H1 (cell line): ENCODE measurements at regions not wholly inside any gene's neighbourhood (a gene's known extent, or its start where the extent isn't known, plus 50 kb on each side); places are given as distances from the start of the nearest gene placed in this dataset.

Experiments
- CTCF ChIA-PET: fragments of 300-600 bp; sonication (Branson Sonifier 250); formaldehyde crosslinking; loops from one replicate; lab custom pipeline; 2021; ENCODE audit not compliant: partially characterized antibody; lab: Charles Lee
- POLR2A ChIA-PET: fragments of 300-600 bp; sonication (Branson Sonifier 250); formaldehyde crosslinking; loops from one replicate; lab custom pipeline; 2021; ENCODE audit warnings: inconsistent platforms; ENCODE audit not compliant: partially characterized antibody; lab: Charles Lee
- DNase-seq, 2 experiments: peaks; one replicate each; pipeline versions ENCODE4 v3.0.0 to v3.0.0-alpha.2; 2010 to 2022; ENCODE audit warnings: low spot score in 2 of 2, low read depth in 1 of 2, mixed read lengths in 1 of 2
- FAIRE-seq: peaks from 2 replicates; lab custom pipeline; 2011; peaks lifted over from hg19 to GRCh38; lab: Jason Lieb, UNC
- H2AFZ ChIP-seq: 2 replicates; pipeline ENCODE4 v1.8.1; 2012; ENCODE audit warnings: low read length, inconsistent platforms
- H2AK5ac ChIP-seq: 2 replicates; pipeline ENCODE4 v1.6.1; 2013; ENCODE audit warnings: low read depth, low read length
- H2BK120ac ChIP-seq: replicated peaks from 2 replicates; pipeline ENCODE3; 2013; ENCODE audit warnings: low read depth, low read length, inconsistent platforms
- H2BK12ac ChIP-seq: 2 replicates; pipeline ENCODE4 v1.6.1; 2013; ENCODE audit warnings: low read depth, low read length
- H2BK15ac ChIP-seq: 2 replicates; pipeline ENCODE4 v1.6.1; 2013; ENCODE audit warnings: low read length
- H2BK20ac ChIP-seq: 2 replicates; pipeline ENCODE4 v1.6.1; 2013; ENCODE audit warnings: low read length
- H2BK5ac ChIP-seq: 2 replicates; pipeline ENCODE4 v1.6.1; 2013; ENCODE audit warnings: low read depth, low read length
- H3K14ac ChIP-seq: 2 replicates; pipeline ENCODE4 v1.6.1; 2013; ENCODE audit warnings: inconsistent platforms; ENCODE audit not compliant: insufficient read length
- H3K18ac ChIP-seq: 2 replicates; pipeline ENCODE4 v1.6.1; 2013; ENCODE audit warnings: low read length; ENCODE audit errors: extremely low read depth
- H3K23ac ChIP-seq: 2 replicates; pipeline ENCODE4 v1.6.1; 2013; ENCODE audit warnings: inconsistent platforms; ENCODE audit not compliant: insufficient read length
- H3K23me2 ChIP-seq: 2 replicates; pipeline ENCODE4 v1.6.1; 2013; ENCODE audit warnings: low read depth, low read length
- H3K27ac ChIP-seq: 2 replicates; pipeline ENCODE4 v1.6.1; 2011; ENCODE audit warnings: low read depth, low read length, inconsistent platforms
- H3K27me3 ChIP-seq, 4 experiments: replicated peaks in 1 of 4; 1 replicate in 1 of 4; 2 replicates in 3 of 4; pipeline versions ENCODE4 v1.6.1 to v1.8.1; 2011 to 2013; ENCODE audit warnings: low read length in 3 of 4, mild to moderate bottlenecking in 3 of 4, inconsistent platforms in 2 of 4, mixed read lengths in 2 of 4, moderate library complexity in 1 of 4; ENCODE audit not compliant: control insufficient read depth in 3 of 4, insufficient read depth in 3 of 4; ENCODE audit errors: extremely low read depth in 1 of 4
- H3K36me3 ChIP-seq, 4 experiments: 2 replicates each; pipeline versions ENCODE4 v1.6.1 to v1.8.1; 2011 to 2013; ENCODE audit warnings: mild to moderate bottlenecking in 4 of 4, low read length in 3 of 4, moderate library complexity in 2 of 4, control low read depth in 1 of 4, inconsistent platforms in 1 of 4; ENCODE audit not compliant: insufficient read depth in 4 of 4, control insufficient read depth in 2 of 4
- H3K4ac ChIP-seq: replicated peaks from 2 replicates; pipeline ENCODE3; 2013; ENCODE audit warnings: low read length, low read depth, mixed read lengths, inconsistent platforms; ENCODE audit not compliant: insufficient read length
- H3K4me1 ChIP-seq, 4 experiments: replicated peaks in 1 of 4; 1 replicate in 1 of 4; 2 replicates in 3 of 4; pipeline versions ENCODE4 v1.6.1 to v1.8.1; 2011 to 2013; ENCODE audit warnings: low read length in 3 of 4, inconsistent platforms in 2 of 4, mixed read lengths in 1 of 4; ENCODE audit not compliant: insufficient read depth in 4 of 4, control insufficient read depth in 3 of 4
- H3K4me2 ChIP-seq, 2 experiments: 2 replicates each; pipeline versions ENCODE4 v1.6.1 to v1.8.1; 2011 to 2013; ENCODE audit warnings: low read depth in 2 of 2, low read length in 2 of 2, control low read depth in 1 of 2, inconsistent platforms in 1 of 2, mild to moderate bottlenecking in 1 of 2; ENCODE audit not compliant: insufficient read depth in 1 of 2
- H3K4me3 ChIP-seq, 4 experiments: fragments of 200-600, 300-600 bp in 1 of 4; sonication (generic), shearing (Covaris generic), sonication (Bioruptor Twin) in 1 of 4; 2 replicates each; pipeline versions ENCODE4 v1.5.1 to v1.8.1; 2011 to 2016; ENCODE audit warnings: low read length in 4 of 4, low read depth in 3 of 4, control low read depth in 2 of 4, inconsistent platforms in 2 of 4, mild to moderate bottlenecking in 2 of 4, mixed read lengths in 1 of 4, moderate library complexity in 1 of 4; ENCODE audit not compliant: insufficient read depth in 2 of 4; ENCODE audit errors: extremely low read depth in 1 of 4
- H3K56ac ChIP-seq: replicated peaks from 2 replicates; pipeline ENCODE3; 2013; ENCODE audit warnings: low read depth, mild to moderate bottlenecking, mixed read lengths, low read length, inconsistent platforms; ENCODE audit not compliant: insufficient read length
- H3K79me1 ChIP-seq: 2 replicates; pipeline ENCODE4 v1.6.1; 2013; ENCODE audit warnings: low read depth, low read length, control low read depth
- H3K79me2 ChIP-seq, 2 experiments: 2 replicates each; pipeline versions ENCODE4 v1.6.1 to v1.8.1; 2012 to 2013; ENCODE audit warnings: low read length in 2 of 2, mild to moderate bottlenecking in 2 of 2, inconsistent platforms in 1 of 2; ENCODE audit not compliant: insufficient read depth in 2 of 2, control insufficient read depth in 1 of 2
- H3K9ac ChIP-seq, 4 experiments: replicated peaks in 1 of 4; 1 replicate in 1 of 4; 2 replicates in 3 of 4; pipeline versions ENCODE4 v1.6.1 to v1.8.1; 2011 to 2013; ENCODE audit warnings: low read depth in 3 of 4, low read length in 3 of 4, control low read depth in 2 of 4, mild to moderate bottlenecking in 2 of 4, moderate library complexity in 2 of 4, inconsistent platforms in 1 of 4; ENCODE audit errors: extremely low read depth in 1 of 4
- H3K9me3 ChIP-seq, 2 experiments: 2 replicates each; pipeline versions ENCODE4 v1.6.1 to v1.8.1; 2012 to 2013; ENCODE audit warnings: mild to moderate bottlenecking in 2 of 2, moderate library complexity in 2 of 2, control low read depth in 1 of 2, inconsistent platforms in 1 of 2, low read depth in 1 of 2, low read length in 1 of 2, mixed read lengths in 1 of 2; ENCODE audit not compliant: insufficient read depth in 2 of 2
- H4K20me1 ChIP-seq, 2 experiments: replicated peaks in 1 of 2; 2 replicates each; pipeline versions ENCODE3 to v1.8.1; 2011 to 2013; ENCODE audit warnings: inconsistent platforms in 2 of 2, low read length in 2 of 2, mild to moderate bottlenecking in 1 of 2; ENCODE audit not compliant: insufficient read depth in 2 of 2, control insufficient read depth in 1 of 2
- H4K5ac ChIP-seq: 2 replicates; pipeline ENCODE4 v1.6.1; 2013; ENCODE audit warnings: low read length, low read depth, mixed read lengths, inconsistent platforms; ENCODE audit not compliant: insufficient read length
- H4K8ac ChIP-seq: 2 replicates; pipeline ENCODE4 v1.8.0; 2013; ENCODE audit warnings: mild to moderate bottlenecking, moderate library complexity, low read length, inconsistent platforms; ENCODE audit not compliant: insufficient read depth; ENCODE audit errors: extremely low read depth
- H4K91ac ChIP-seq: replicated peaks from 2 replicates; pipeline ENCODE3; 2013; ENCODE audit warnings: low read length, mixed read lengths, inconsistent platforms; ENCODE audit not compliant: insufficient read length
- HDAC2 ChIP-seq, 2 experiments: fragments of 300-600 bp in 1 of 2; sonication (generic) in 1 of 2; IDR thresholded peaks; 2 replicates each; pipeline ENCODE4 v1.6.1; 2011 to 2012; ENCODE audit warnings: low read depth in 2 of 2, low read length in 2 of 2, mild to moderate bottlenecking in 2 of 2, moderate library complexity in 2 of 2, borderline replicate concordance in 1 of 2, inconsistent platforms in 1 of 2
- POLR2AphosphoS5 ChIP-seq: IDR thresholded peaks from 2 replicates; pipeline ENCODE4 v1.6.1; 2011; ENCODE audit warnings: low read depth, low read length
- SP4 ChIP-seq: IDR thresholded peaks from 2 replicates; pipeline ENCODE4 v1.6.1; 2012; ENCODE audit warnings: low read length, inconsistent platforms
- WGBS, 2 experiments: shearing (Covaris generic) in 1 of 2; methylation state at CpG; one replicate each; pipeline versions ENCODE4 v1.1.6 to v1.1.7; 2013 to 2015; ENCODE audit warnings: low lambda C conversion rate in 2 of 2, mixed read lengths in 2 of 2, inconsistent platforms in 1 of 2, low coverage in 1 of 2, missing lambda C conversion rate in 1 of 2; ENCODE audit not compliant: insufficient replicate concordance in 2 of 2, insufficient coverage in 1 of 2, insufficient read length in 1 of 2; ENCODE audit errors: extremely low coverage in 1 of 2, missing lambda C conversion rate in 1 of 2; 5-methylcytosine and 5-hydroxymethylcytosine counted together

DNA sequence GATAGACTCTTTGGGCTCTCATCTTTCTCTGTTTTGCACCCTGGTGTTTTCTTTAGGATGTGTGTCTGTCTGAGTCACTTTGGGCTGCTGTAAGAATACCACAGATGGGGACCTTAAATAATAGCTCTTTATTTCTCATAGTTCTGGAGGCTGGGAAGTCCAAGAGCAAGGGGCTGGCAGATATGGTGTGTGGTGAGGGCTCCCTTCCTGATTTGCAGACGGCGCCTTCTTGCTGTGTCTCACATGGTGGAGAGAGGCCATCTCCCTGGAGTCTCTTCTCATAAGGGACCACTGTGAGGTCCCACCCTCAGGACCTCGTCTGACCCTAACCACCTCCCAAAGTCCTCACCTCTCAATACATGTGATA lies 93.7 kb upstream of the ADRA2C start:
- no peak overlapping the region for H3K4me2 ChIP-seq
- no peaks in the 10 kb centered on the region; a peak in 2 of 7 replicates for H3K27me3 ChIP-seq
- peaks cover 0 to 1% of the 10 kb centered on the region in 2 experiments for H4K20me1 ChIP-seq
- no peak overlapping the region for H2AK5ac ChIP-seq
- no peak overlapping the region for H3K4ac ChIP-seq
- H3K56ac ChIP-seq = no peak overlapping the region
- H3K4me3 ChIP-seq = no peak overlapping the region
- H3K4me1 ChIP-seq = peaks cover 0 to 6% (median 0%) of the 10 kb centered on the region in 4 experiments; a peak in 2 of 7 replicates
- H3K36me3 ChIP-seq = no peaks in the 10 kb centered on the region
- no peak overlapping the region for H4K91ac ChIP-seq
- H3K9ac ChIP-seq = no peak overlapping the region
- no peak overlapping the region for H2BK5ac ChIP-seq
- WGBS, 2 experiments = 88% methylated on average over 3 of the region's 3 CpGs; no CpG with 5 or more reads in 1 of the 2 experiments
- no peak overlapping the region for H2BK15ac ChIP-seq
- DNase-seq (no peak), FAIRE-seq (no peak)
- no peaks in the 10 kb centered on the region for H3K79me1 ChIP-seq
- H4K8ac ChIP-seq = no peak overlapping the region
- H3K14ac ChIP-seq = no peak overlapping the region
- no peaks in the 10 kb centered on the region for H3K79me2 ChIP-seq
- H2BK120ac ChIP-seq = no peak overlapping the region
- peaks cover 2% of the 10 kb centered on the region; the same call in 1 of the 2 replicates for H3K23me2 ChIP-seq
- H4K5ac ChIP-seq = no peak overlapping the region
- H2AFZ ChIP-seq = no peak overlapping the region
- H3K18ac ChIP-seq = no peak overlapping the region
- H3K27ac ChIP-seq = no peak overlapping the region
- H3K9me3 ChIP-seq = peaks cover 0 to 2% of the 10 kb centered on the region in 2 experiments; a peak in 1 of 4 replicates
- H2BK20ac ChIP-seq = no peak overlapping the region
- POLR2A ChIA-PET = no interaction called here
- CTCF ChIA-PET = interaction anchor here (0.6 to 1.3 kb wide), 4 partner anchors 20 to 426 kb away, joined by 3 to 5 read pairs (median 4); no protein-coding TSS in a partner anchor
- no peak overlapping the region for H3K23ac ChIP-seq
- no peak overlapping the region for H2BK12ac ChIP-seq
- TF ChIP-seq POLR2AphosphoS5 (no peak), HDAC2 (IDR thresholded peaks at IDR 0.05; ENCODE audit: borderline replicate concordance in 1 of 2, low read depth in 2 of 2, low read length in 2 of 2) (no peak), SP4 (no peak)
